ENCODE measurements at regions not wholly inside any gene's neighbourhood (a gene's known extent, or its start where the extent isn't known, plus 50 kb on each side); places are given as distances from the start of the nearest gene placed in this dataset.

DNA sequence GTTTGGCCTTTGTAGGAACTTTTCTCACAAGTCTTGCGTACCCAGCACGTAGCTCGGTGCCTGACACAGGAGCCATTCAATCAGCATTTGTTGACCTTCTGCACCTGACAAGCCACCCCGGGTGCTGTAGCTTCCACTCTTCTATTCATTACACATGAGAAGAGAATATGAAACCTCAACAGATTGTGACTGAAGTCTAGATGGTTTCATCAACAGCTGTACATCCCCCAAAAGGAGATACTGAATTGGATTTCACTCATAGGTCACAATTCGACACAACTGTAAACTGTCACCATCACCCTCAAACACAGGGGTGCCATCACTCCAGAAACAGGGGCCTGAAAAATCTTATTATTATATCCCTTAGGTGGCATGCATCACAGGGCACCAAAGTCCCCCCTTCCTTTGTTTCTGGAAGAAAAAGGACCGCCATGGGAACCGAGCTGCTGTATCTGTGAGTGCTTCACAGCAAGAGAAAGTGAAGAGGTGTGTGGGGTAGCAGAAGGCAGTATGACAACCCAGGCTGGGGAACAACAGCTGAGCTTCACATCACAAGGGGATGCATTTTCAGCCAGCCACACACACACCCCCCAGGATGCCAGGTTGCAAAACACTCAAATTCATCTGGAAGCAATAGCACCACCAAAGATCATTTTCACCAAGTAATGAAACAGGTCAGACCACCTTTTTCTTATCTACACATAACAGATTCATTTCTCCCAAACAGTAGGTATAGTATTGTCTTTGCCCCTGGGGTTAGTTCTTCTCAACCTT lies 225.7 kb downstream of the TOMM20 start:
- no peak overlapping the region for H3K4me3 ChIP-seq (replicated peaks in 1 of 2; ENCODE audit: low read depth in 1 of 2, low read length in 2 of 2)
- ChIA-PET RAD21 (ENCODE audit: low non-redundant PET in 1 of 2, low total read pairs in 2 of 2, uncharacterized antibody in 2 of 2, unreplicated experiment in 2 of 2) (no interaction called here), POLR2A (no interaction called here), CTCF (no interaction called here)
- DNase-seq (ENCODE audit: low read depth, low spot score) (no peak), ATAC-seq (no peak)
- no peak overlapping the region for H3K4me2 ChIP-seq (ENCODE audit: low read length)
- H3K27ac ChIP-seq (ENCODE audit: low read depth, low read length), result no peak overlapping the region
- H3K79me2 ChIP-seq (ENCODE audit: insufficient read depth, low read length), result no peaks in the 10 kb centered on the region
- intact Hi-C loops (cut with micrococcal nuclease), result no loop called here
- H3K9ac ChIP-seq (ENCODE audit: low read length), result no peak overlapping the region
- no peaks in the 10 kb centered on the region for H3K9me2 ChIP-seq (ENCODE audit: insufficient read depth)
- BruUV-seq (replicated peaks), result no TSS peak
- H3K4me1 ChIP-seq (ENCODE audit: control insufficient read depth in 1 of 2, insufficient read depth in 2 of 2, low read length in 2 of 2), result peaks cover 0 to 6% of the 10 kb centered on the region in 2 experiments; a peak in 2 of 4 replicates
- TF ChIP-seq EZH2 (IDR thresholded peaks at IDR 0.05) (no peak), RAD21 (IDR thresholded peaks at IDR 0.05; ENCODE audit: low read depth) (no peak), ELF1 (IDR thresholded peaks at IDR 0.05; ENCODE audit: borderline replicate concordance, low read depth) (no peak), YY1 (IDR thresholded peaks at IDR 0.05; ENCODE audit: extremely low read depth, insufficient replicate concordance, low read depth, low read length) (no peak), EZH2phosphoT487 (IDR thresholded peaks at IDR 0.05; ENCODE audit: borderline replicate concordance) (no peak), SIN3A (IDR thresholded peaks at IDR 0.05; ENCODE audit: low read depth) (no peak)
- H2AFZ ChIP-seq (ENCODE audit: low read depth, low read length, poor library complexity, severe bottlenecking), result no peak overlapping the region
- H3K9me3 ChIP-seq (ENCODE audit: control insufficient read depth in 1 of 2, insufficient read depth in 1 of 2, low read depth in 1 of 2, low read length in 2 of 2), result no peaks in the 10 kb centered on the region
- no peaks in the 10 kb centered on the region for H4K20me1 ChIP-seq (ENCODE audit: insufficient read depth)
- H3K36me3 ChIP-seq (ENCODE audit: control insufficient read depth in 1 of 2, insufficient read depth in 2 of 2, low read length in 2 of 2), result no peaks in the 10 kb centered on the region
- H3K27me3 ChIP-seq (ENCODE audit: insufficient read depth, low read length), result no peaks in the 10 kb centered on the region

DNA sequence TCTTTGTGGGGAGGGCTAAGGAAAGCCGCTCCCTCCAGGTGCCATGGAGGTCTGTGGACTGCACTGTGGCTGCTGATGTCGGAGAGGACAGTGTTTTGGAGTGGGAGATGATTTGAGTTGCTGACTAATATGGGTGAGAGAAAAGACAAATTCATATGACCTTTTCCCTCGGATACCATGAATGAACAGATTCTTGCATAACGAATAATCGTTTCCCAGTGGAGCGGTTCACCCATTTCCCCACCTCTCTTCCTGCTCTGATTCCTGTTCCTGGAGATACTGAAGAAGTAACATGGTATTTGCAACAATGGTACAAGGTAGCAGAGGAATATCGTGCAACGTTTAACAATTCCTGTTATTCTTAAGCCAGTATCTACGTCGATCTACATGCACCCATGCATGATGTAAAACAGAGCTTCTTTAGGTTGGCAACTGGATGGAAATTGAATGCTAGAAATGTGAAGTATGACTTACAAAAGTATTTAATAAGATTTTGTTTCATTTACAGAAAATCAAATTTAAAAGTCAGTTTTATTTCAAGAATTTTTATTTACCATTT lies 227.1 kb downstream of the TOMM20 start:
- ChIA-PET RAD21 (ENCODE audit: low non-redundant PET in 1 of 2, low total read pairs in 2 of 2, uncharacterized antibody in 2 of 2, unreplicated experiment in 2 of 2) (interaction anchor here in 1 of 2 experiments (0.7 kb wide), 1 partner anchor 181 kb away, joined by 4 read pairs; no protein-coding TSS in a partner anchor), POLR2A (no interaction called here), CTCF (no interaction called here)
- H3K27ac ChIP-seq (ENCODE audit: low read depth, low read length), result no peak overlapping the region
- H3K4me1 ChIP-seq (ENCODE audit: control insufficient read depth in 1 of 2, insufficient read depth in 2 of 2, low read length in 2 of 2), result peaks cover 0 to 6% of the 10 kb centered on the region in 2 experiments; a peak in 2 of 4 replicates
- no peaks in the 10 kb centered on the region for H3K9me3 ChIP-seq (ENCODE audit: control insufficient read depth in 1 of 2, insufficient read depth in 1 of 2, low read depth in 1 of 2, low read length in 2 of 2)
- no peak overlapping the region for H2AFZ ChIP-seq (ENCODE audit: low read depth, low read length, poor library complexity, severe bottlenecking)
- H3K27me3 ChIP-seq (ENCODE audit: insufficient read depth, low read length), result no peaks in the 10 kb centered on the region
- H3K9ac ChIP-seq (ENCODE audit: low read length), result no peak overlapping the region
- no peak overlapping the region for H3K4me3 ChIP-seq (replicated peaks in 1 of 2; ENCODE audit: low read depth in 1 of 2, low read length in 2 of 2)
- H4K20me1 ChIP-seq (ENCODE audit: insufficient read depth), result no peaks in the 10 kb centered on the region
- peak overlapping the region; percentile 14; the same call in 1 of the 2 replicates for H3K4me2 ChIP-seq (ENCODE audit: low read length)
- no peaks in the 10 kb centered on the region for H3K9me2 ChIP-seq (ENCODE audit: insufficient read depth)
- no peaks in the 10 kb centered on the region for H3K36me3 ChIP-seq (ENCODE audit: control insufficient read depth in 1 of 2, insufficient read depth in 2 of 2, low read length in 2 of 2)
- no peaks in the 10 kb centered on the region for H3K79me2 ChIP-seq (ENCODE audit: insufficient read depth, low read length)
- DNase-seq (ENCODE audit: low read depth, low spot score), result no peak
- intact Hi-C loops (cut with micrococcal nuclease), result no loop called here
- no peak for ATAC-seq
- no TSS peak for BruUV-seq (replicated peaks)
- no peak for TF ChIP-seq ZFX (IDR thresholded peaks at IDR 0.05)
- TF ChIP-seq, protein P1, sequence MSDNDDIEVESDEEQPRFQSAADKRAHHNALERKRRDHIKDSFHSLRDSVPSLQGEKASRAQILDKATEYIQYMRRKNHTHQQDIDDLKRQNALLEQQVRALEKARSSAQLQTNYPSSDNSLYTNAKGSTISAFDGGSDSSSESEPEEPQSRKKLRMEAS (IDR thresholded peaks at IDR 0.05), result no peak
- no peak for TF ChIP-seq EGR1 (IDR thresholded peaks at IDR 0.05; ENCODE audit: low read depth)
- no peak for TF ChIP-seq EZH2phosphoT487 (IDR thresholded peaks at IDR 0.05; ENCODE audit: borderline replicate concordance)
- TF ChIP-seq FOSL1 (IDR thresholded peaks at IDR 0.05; ENCODE audit: low read depth), result no peak
- TF ChIP-seq, protein P2, sequence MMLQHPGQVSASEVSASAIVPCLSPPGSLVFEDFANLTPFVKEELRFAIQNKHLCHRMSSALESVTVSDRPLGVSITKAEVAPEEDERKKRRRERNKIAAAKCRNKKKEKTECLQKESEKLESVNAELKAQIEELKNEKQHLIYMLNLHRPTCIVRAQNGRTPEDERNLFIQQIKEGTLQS (IDR thresholded peaks at IDR 0.05), result no peak
- TF ChIP-seq, protein P3, sequence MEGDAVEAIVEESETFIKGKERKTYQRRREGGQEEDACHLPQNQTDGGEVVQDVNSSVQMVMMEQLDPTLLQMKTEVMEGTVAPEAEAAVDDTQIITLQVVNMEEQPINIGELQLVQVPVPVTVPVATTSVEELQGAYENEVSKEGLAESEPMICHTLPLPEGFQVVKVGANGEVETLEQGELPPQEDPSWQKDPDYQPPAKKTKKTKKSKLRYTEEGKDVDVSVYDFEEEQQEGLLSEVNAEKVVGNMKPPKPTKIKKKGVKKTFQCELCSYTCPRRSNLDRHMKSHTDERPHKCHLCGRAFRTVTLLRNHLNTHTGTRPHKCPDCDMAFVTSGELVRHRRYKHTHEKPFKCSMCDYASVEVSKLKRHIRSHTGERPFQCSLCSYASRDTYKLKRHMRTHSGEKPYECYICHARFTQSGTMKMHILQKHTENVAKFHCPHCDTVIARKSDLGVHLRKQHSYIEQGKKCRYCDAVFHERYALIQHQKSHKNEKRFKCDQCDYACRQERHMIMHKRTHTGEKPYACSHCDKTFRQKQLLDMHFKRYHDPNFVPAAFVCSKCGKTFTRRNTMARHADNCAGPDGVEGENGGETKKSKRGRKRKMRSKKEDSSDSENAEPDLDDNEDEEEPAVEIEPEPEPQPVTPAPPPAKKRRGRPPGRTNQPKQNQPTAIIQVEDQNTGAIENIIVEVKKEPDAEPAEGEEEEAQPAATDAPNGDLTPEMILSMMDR (IDR thresholded peaks at IDR 0.05 in 2 of 3, conservative IDR thresholded peaks at IDR 0.05 in 1 of 3; ENCODE audit: borderline replicate concordance in 1 of 3, insufficient read depth in 1 of 3, low read depth in 2 of 3, low read length in 2 of 3), result no peak
- no peak for TF ChIP-seq POLR2A (IDR thresholded peaks at IDR 0.05; ENCODE audit: borderline replicate concordance, extremely low read depth, insufficient read depth, insufficient read length)
- TF ChIP-seq ZNF274 (IDR thresholded peaks at IDR 0.05; ENCODE audit: low read depth, low read length), result no peak
- TF ChIP-seq POLR2AphosphoS5 (IDR thresholded peaks at IDR 0.05; ENCODE audit: low read depth, low read length), result no peak
